Transverse colon (tissue), 4 donors: ENCODE measurements at regions not wholly inside any gene's neighbourhood (a gene's known extent, or its start where the extent isn't known, plus 50 kb on each side); places are given as distances from the start of the nearest gene placed in this dataset.

Source experiments
- POLR2AphosphoS5 ChIP-seq, 3 donors: sonication (generic); formaldehyde crosslinking; IDR thresholded peaks; one replicate each; pipeline ENCODE4 v1.6.1; 2016; ENCODE audit warnings: antibody characterized with exemption in 3 of 3
- TF ChIP-seq, protein P1 (sequence below), 5 experiments: fragments of 200-600 bp in 3 of 5; fragments of 450-650 bp in 2 of 5; sonication (generic) in 3 of 5; IDR thresholded peaks; 1 replicate in 2 of 5; 2 replicates in 3 of 5; pipeline ENCODE4 v1.5.1; 2016 to 2017; ENCODE audit warnings: antibody characterized with exemption in 5 of 5, inconsistent platforms in 3 of 5, mild to moderate bottlenecking in 2 of 5, moderate library complexity in 1 of 5

- TF ChIP-seq, protein P1, sequence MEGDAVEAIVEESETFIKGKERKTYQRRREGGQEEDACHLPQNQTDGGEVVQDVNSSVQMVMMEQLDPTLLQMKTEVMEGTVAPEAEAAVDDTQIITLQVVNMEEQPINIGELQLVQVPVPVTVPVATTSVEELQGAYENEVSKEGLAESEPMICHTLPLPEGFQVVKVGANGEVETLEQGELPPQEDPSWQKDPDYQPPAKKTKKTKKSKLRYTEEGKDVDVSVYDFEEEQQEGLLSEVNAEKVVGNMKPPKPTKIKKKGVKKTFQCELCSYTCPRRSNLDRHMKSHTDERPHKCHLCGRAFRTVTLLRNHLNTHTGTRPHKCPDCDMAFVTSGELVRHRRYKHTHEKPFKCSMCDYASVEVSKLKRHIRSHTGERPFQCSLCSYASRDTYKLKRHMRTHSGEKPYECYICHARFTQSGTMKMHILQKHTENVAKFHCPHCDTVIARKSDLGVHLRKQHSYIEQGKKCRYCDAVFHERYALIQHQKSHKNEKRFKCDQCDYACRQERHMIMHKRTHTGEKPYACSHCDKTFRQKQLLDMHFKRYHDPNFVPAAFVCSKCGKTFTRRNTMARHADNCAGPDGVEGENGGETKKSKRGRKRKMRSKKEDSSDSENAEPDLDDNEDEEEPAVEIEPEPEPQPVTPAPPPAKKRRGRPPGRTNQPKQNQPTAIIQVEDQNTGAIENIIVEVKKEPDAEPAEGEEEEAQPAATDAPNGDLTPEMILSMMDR (IDR thresholded peaks at IDR 0.05): no peak
- TF ChIP-seq POLR2AphosphoS5 (IDR thresholded peaks at IDR 0.05): no peak
Measured at GRCh38 chr21:16829532-16829931, 683.3 kb upstream of the CXADR start.
